ENCODE measurements at regions not wholly inside any gene's neighbourhood (a gene's known extent, or its start where the extent isn't known, plus 50 kb on each side); places are given as distances from the start of the nearest gene placed in this dataset.
"Not testable (repeated sequence)": the region's sequence is repeated elsewhere in the genome, so short reads cannot be mapped to it uniquely, and the experiment has no call there.

DNA sequence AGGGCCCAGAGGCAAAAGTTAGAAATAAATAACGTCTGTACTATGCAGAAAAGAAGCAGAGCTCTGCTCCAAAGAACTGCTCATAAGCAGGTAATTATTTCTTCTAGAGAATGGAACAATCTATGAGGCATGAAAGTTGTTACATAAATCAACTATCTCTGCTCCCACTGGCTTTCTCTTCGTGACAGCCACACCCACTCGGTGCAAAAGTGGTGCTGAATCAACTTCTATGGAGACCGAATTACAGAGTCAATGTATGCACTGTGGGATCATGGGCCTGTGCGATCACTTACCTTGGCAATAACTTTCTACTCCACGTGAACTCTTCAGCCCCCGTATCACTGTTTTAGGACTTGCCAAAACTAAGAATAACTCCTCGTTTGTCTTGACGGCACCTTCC lies 99.4 kb upstream of the ATXN3L start:
- no peak for DNase-seq

DNA sequence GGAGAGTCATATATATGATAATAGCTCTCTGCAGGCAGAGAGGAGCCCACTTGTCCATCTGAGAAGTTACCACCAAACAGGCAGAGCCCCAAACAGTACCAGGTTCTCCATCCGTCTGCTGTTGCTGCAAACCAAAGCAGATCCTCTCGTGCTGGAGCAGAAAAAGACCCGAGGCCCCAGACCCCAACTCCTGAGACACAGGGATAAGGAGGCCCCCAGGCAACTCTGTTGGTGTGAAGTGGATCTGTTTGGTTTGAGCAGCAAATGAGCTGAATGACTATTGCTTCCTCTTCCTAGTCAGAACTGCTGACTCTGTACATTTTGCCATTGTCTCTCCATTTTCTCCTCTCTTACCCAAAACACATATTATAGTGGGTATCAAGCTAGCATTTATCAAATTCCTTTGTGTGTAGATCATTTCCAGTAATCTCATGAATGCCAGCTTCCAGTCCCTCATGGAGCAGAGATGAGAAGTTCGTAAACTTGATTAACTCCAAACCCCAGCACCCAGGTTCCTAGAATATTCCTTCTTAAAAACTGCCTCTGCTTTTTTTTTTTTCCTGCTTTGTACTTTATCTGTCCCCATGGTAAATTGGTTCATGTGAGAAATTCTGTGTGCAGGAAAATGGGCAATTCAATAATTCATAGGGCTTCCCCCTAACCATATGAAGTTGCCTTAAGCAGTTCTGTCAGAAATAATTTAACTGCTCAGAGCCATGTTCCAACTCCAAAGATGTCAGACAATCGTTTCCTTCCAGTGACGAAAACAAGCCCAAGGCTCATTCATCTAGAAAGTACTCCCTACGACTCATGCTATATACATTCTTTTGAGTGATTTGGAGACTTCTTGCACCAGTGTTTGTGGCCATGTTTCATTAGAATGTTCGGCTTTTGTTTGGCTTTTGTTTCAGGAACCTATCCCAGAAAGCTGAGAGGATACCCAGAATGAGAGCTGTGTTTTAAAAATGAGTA lies 98.6 kb upstream of the ATXN3L start:
- no peak for DNase-seq

GRCh38 chrX:13415509-13415908 lies 95.7 kb upstream of the ATXN3L start:
- no peak for DNase-seq

DNA sequence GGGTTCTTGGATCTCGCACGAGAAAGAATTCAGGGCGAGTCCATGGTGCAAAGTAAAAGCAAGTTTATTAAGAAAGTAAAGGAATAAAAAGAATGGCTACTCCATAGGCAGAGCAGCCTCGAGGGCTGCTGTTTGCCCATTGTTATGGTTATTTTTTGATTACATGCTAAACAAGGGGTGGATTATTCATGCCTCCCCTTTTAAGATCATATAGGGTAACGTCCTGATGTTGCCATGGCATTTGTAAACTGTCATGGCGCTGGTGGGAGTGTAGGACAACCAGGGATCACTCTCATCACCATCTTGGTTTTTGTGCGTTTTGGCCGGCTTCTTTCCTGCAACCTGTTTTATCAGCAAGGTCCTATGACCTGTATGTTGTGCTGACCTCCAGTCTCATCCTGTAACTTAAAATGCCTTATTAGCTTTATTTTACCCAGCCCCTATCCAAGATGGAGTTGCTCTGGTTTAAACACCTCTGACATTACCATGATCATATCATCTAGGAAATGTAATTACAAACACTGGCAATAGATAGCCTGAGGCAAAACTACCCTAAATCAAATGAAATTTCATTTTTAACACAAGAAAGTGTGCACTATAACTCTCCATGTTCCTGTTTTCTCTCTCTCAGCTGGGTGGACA lies 94.3 kb upstream of the ATXN3L start:
- DNase-seq: no peak

DNA sequence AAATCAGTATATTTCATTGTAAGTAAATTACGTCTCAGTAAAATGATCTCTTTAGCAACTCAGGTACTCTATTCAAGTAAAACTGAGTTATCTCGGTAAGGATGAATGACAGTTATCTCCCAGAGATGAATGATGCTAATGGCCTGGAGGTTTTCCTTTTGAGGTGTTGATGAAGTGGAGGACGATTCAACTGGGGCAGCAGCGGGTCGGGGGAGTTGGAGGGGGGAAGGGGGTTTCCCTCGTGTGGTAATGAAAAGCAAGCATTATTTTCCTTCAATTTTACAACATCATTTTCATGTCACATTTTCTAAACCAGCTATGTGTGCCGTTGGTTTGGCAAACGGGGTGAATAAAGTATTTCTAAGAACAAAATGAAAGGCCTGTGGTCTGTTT lies 92.4 kb upstream of the ATXN3L start:
- DNase-seq: no peak

GRCh38 chrX:13411496-13412207 lies 91.8 kb upstream of the ATXN3L start:
- DNase-seq: no peak

DNA sequence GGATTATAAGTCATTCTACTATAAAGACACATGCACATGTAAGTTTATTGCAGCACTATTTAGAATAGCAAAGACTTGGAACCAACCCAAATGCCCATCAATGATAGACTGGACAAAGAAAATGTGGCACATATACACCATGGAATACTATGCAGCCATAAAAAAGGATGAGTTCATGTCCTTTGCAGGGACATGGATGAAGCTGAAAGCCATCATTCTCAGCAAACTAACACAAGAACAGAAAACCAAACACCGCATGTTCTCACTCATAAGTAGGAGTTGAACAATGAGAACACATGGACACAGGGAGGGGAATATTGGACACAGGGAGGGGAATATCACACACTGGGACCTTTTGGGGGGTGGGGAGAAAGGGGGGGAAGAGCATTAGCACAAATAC lies 88.7 kb upstream of the ATXN3L start:
- not testable (repeated sequence) for DNase-seq

DNA sequence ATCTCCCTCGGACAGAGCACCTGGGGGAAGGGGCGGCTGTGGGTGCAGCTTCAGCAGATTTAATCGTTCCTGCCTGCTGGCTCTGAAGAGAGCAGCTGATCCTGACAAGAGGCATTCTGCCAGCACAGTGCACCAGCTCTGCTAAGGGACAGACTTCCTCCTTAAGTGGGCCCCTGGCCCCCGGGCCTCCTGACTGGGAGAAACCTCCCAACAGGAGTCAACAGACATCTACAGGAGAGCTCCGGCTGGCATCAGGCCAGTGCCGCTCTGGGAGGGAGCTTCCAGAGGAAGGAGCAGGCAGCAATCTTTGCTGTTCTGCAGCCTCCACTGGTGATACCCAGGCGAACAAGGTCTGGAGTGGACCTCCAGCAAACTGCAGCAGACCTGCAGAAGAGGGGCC lies 84.9 kb upstream of the ATXN3L start:
- not testable (repeated sequence) for DNase-seq

DNA sequence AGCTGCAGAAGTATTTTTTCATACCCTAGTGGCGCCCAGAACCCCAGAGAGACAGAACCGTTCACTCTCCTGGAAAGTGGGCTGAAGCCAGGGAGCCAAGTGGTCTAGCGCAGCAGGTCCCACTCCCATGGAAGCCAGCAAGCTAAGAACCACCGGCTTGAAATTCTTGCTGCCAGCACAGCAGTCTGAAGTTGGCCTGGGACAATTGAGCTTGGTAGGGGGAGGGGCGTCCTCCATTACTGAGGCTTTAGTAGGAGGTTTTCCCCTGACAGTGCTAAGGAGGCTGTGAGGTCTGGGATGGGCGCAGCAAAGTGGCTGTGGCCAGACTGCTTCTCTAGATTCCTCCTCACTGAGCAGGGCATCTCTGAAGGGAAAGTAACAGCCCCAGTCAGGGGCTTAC lies 84.5 kb upstream of the ATXN3L start:
- no peak for DNase-seq

DNA sequence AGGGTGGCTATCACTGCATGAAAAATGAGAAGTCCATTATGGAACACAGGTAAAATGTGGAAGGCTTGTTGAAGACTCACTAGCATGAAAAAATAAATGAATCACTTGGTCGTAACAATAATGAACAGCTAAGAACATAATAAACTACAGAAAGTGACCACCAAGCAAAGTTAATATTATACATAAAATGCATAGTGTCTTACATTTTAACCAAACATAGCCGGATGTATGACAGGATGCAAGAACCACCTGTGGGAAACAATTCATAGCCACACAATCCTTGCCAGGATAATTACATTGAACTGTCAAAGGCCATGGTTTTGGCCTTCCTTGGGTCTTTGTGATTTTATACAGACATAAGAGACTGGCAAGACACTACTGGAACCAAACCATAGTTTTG lies 81.9 kb upstream of the ATXN3L start:
- no peak for DNase-seq

GRCh38 chrX:13398839-13399238 lies 79.0 kb upstream of the ATXN3L start:
- DNase-seq: no peak

GRCh38 chrX:13397878-13398818 lies 78.3 kb upstream of the ATXN3L start:
- no peak for DNase-seq

- no peak for DNase-seq
These were observed 77.1 kb upstream of the ATXN3L start for GRCh38 chrX:13396924-13397323.

- no peak for DNase-seq
These were observed 69.6 kb upstream of the ATXN3L start for GRCh38 chrX:13389501-13389900.

DNA sequence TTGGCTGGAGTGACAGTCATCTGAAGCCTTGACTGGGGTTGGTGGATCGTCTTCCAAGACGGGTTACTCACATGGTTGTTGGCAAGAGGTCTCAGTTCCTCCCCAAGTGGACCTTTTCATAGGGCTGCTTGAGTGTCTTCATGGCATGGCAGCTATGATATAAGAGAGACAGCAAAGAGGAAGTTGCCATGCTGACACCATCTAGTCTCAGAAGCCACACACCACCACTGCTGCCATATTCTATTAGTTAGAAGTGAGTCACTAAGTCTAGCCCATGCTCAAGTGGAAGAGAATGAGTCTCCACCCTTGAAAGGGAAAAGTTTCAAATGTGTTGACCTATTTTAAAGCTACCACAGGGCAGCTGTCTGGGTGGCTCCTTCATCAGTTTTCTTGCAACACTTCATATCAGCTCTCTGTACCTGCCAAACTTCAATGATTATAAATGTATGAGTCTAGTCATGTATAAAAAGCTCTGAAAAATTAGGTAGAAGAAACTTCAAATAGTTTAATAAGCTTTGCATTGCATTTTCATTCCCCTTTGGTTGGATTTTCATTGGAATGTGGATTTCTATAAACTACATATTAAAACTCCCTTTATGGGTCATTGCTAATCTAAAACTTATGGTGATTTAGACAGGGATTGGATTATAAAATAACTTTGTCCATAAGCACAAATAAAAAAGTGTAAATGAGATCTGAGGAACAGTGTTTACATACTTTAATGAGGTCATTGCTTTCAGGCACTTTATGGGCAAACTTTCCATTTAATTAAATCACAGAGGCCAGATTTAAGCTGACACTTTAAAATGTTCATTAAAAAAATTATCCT lies 68.0 kb upstream of the ATXN3L start:
- no peak for DNase-seq

- DNase-seq: no peak
These were observed 66.8 kb upstream of the ATXN3L start for GRCh38 chrX:13386636-13387035.

GRCh38 chrX:13386092-13386491 lies 66.2 kb upstream of the ATXN3L start:
- no peak for DNase-seq

DNA sequence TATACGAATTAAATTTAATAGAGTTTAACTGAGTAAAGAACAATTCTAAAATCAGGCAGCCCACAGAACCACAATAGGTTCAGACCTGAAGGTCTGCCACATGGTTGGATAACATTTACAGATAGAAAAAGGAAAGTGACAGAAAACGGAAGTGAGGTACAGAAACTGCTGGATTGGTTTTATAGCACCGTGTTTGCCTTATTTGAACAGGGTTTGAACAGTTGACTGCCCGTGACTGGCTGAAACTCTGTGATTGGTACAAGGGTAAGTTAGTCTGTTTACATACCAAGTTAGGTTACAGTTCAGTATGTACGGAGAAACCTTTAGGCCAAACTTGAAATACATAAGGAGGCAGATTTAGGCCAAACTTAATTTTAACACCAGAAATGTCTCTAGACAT lies 64.1 kb upstream of the ATXN3L start:
- no peak for DNase-seq

DNA sequence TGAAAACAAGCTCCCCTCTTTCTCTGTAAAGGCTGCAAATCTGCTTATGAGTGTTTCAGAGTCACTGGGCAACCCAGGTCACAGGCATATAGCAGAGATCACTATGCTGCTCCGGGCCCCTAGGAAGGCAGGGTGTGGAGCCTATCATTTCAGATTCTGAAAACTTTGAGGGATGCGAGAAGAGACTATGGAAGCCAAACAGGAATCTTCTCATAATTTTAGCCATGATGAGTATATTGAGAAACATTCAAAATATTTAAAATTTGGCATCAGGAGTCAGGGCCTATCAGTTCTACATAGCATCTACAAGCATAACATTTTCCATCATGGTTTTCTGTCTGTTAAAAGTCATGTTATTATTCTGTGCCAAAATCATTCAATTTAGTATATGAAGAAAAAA lies 61.7 kb upstream of the ATXN3L start:
- no peak for DNase-seq

DNA sequence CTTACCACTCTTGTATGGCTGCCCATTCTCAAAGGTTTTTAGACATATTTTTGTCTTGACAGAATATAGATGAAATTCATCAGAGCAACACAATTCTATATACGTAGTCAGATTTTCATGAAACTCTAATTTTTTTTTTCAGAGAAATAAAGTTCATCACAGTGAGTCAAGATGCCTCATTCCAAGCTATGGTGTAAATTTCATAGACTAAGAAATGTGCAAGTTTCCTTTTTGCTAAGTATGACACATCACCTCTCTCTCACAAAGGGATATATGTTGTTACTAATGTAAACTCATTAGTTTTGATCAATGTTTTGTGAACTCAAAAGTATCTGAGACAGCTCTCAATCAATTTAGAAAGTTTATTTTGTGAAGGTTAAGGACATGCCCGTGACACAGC lies 60.4 kb upstream of the ATXN3L start:
- DNase-seq: no peak

Measured in activated CD4-positive, CD25-positive, alpha-beta regulatory T cell (primary cell).